ENCODE measurements at regions not wholly inside any gene's neighbourhood (a gene's known extent, or its start where the extent isn't known, plus 50 kb on each side); places are given as distances from the start of the nearest gene placed in this dataset.

DNA sequence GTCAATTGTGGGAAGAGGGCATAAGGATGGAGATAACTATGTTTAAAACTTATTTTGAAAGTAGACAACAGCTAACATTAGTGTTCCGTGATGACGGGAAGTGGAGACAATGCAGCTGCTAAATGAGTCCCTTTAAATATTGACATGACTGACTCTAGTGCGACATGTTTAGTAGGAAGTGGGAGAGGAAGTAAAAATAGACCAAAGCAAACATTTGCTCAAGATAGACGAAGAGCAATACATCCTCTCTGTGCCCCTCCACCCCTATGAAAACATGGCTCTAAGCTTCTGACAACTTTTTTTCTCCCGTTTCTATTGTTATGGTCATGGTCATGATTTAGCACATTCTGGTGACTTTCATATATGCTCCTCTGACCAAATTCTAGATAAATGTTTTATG, 60.0 kb upstream of the HMCN1 start (continued):
- TF ChIP-seq ZNF326 (CRISPR knock-in tag; IDR thresholded peaks at IDR 0.05; ENCODE audit: borderline replicate concordance), result no peak
- TF ChIP-seq, protein P1, sequence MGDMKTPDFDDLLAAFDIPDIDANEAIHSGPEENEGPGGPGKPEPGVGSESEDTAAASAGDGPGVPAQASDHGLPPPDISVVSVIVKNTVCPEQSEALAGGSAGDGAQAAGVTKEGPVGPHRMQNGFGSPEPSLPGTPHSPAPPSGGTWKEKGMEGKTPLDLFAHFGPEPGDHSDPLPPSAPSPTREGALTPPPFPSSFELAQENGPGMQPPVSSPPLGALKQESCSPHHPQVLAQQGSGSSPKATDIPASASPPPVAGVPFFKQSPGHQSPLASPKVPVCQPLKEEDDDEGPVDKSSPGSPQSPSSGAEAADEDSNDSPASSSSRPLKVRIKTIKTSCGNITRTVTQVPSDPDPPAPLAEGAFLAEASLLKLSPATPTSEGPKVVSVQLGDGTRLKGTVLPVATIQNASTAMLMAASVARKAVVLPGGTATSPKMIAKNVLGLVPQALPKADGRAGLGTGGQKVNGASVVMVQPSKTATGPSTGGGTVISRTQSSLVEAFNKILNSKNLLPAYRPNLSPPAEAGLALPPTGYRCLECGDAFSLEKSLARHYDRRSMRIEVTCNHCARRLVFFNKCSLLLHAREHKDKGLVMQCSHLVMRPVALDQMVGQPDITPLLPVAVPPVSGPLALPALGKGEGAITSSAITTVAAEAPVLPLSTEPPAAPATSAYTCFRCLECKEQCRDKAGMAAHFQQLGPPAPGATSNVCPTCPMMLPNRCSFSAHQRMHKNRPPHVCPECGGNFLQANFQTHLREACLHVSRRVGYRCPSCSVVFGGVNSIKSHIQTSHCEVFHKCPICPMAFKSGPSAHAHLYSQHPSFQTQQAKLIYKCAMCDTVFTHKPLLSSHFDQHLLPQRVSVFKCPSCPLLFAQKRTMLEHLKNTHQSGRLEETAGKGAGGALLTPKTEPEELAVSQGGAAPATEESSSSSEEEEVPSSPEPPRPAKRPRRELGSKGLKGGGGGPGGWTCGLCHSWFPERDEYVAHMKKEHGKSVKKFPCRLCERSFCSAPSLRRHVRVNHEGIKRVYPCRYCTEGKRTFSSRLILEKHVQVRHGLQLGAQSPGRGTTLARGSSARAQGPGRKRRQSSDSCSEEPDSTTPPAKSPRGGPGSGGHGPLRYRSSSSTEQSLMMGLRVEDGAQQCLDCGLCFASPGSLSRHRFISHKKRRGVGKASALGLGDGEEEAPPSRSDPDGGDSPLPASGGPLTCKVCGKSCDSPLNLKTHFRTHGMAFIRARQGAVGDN (CRISPR knock-in tag; IDR thresholded peaks at IDR 0.05), result no peak
- no peak for TF ChIP-seq ZNF337 (CRISPR knock-in tag; IDR thresholded peaks at IDR 0.05; ENCODE audit: borderline replicate concordance, low read depth)
- peak; percentile 92; the same call in 1 of the 2 replicates for TF ChIP-seq ETV6 (CRISPR knock-in tag; conservative IDR thresholded peaks at IDR 0.05)

DNA sequence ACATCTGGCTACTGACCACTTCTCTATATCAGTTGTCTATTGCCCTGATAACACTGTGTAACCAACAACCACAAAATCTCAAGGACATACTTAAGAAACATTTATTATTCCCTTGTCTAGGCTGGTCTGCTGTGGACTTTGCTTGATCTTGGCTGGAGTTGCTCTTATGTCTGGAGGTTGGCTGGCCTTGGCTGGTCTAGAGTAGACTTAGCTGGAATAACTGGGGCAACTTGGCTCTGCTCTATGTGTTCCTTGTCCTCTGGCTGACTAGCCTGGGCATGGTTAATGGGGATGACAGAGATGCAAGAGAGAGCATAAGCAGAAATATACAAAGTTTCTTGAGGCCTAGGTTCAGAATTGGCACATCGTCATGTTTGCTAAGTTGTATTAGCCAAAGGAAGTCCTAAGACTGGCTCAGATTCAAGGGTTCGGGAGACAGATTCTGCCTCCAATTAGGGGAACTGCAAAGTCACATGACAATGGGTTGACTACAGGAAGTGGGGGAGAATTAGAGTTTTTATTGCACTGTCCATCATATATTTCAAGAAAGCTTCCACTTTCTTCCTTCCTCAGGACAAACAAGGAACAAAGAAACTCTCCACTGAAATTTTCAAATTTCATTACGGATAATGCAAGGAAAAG, 61.4 kb upstream of the HMCN1 start:
- 73% methylated on average over 3 of the region's 3 CpGs for WGBS (ENCODE audit: low lambda C conversion rate)
- no peak for TF ChIP-seq KLF12 (CRISPR knock-in tag; IDR thresholded peaks at IDR 0.05; ENCODE audit: borderline replicate concordance)
- no peak for TF ChIP-seq ZNF354B (CRISPR knock-in tag; IDR thresholded peaks at IDR 0.05)
- TF ChIP-seq ZNF251 (CRISPR knock-in tag; IDR thresholded peaks at IDR 0.05), result no peak
- TF ChIP-seq, protein P2, sequence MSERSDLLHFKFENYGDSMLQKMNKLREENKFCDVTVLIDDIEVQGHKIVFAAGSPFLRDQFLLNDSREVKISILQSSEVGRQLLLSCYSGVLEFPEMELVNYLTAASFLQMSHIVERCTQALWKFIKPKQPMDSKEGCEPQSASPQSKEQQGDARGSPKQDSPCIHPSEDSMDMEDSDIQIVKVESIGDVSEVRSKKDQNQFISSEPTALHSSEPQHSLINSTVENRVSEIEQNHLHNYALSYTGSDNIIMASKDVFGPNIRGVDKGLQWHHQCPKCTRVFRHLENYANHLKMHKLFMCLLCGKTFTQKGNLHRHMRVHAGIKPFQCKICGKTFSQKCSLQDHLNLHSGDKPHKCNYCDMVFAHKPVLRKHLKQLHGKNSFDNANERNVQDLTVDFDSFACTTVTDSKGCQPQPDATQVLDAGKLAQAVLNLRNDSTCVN (CRISPR knock-in tag; IDR thresholded peaks at IDR 0.05; ENCODE audit: borderline replicate concordance), result no peak
- TF ChIP-seq, protein P3, sequence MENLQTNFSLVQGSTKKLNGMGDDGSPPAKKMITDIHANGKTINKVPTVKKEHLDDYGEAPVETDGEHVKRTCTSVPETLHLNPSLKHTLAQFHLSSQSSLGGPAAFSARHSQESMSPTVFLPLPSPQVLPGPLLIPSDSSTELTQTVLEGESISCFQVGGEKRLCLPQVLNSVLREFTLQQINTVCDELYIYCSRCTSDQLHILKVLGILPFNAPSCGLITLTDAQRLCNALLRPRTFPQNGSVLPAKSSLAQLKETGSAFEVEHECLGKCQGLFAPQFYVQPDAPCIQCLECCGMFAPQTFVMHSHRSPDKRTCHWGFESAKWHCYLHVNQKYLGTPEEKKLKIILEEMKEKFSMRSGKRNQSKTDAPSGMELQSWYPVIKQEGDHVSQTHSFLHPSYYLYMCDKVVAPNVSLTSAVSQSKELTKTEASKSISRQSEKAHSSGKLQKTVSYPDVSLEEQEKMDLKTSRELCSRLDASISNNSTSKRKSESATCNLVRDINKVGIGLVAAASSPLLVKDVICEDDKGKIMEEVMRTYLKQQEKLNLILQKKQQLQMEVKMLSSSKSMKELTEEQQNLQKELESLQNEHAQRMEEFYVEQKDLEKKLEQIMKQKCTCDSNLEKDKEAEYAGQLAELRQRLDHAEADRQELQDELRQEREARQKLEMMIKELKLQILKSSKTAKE (CRISPR knock-in tag; IDR thresholded peaks at IDR 0.05; ENCODE audit: borderline replicate concordance), result no peak
- TF ChIP-seq, protein P4, sequence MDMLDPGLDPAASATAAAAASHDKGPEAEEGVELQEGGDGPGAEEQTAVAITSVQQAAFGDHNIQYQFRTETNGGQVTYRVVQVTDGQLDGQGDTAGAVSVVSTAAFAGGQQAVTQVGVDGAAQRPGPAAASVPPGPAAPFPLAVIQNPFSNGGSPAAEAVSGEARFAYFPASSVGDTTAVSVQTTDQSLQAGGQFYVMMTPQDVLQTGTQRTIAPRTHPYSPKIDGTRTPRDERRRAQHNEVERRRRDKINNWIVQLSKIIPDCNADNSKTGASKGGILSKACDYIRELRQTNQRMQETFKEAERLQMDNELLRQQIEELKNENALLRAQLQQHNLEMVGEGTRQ (IDR thresholded peaks at IDR 0.05; ENCODE audit: low read depth, low read length), result no peak
- TF ChIP-seq, protein P4 (CRISPR knock-in tag; IDR thresholded peaks at IDR 0.05; ENCODE audit: borderline replicate concordance), result no peak
- TF ChIP-seq KDM2A (CRISPR knock-in tag; IDR thresholded peaks at IDR 0.05; ENCODE audit: borderline replicate concordance, low read depth), result no peak
- TF ChIP-seq SSRP1 (CRISPR knock-in tag; IDR thresholded peaks at IDR 0.05), result no peak

More for the DNA sequence above, 61.4 kb upstream of the HMCN1 start:
- Histone ChIP-seq H3K9me3 (ENCODE audit: low read length) (no peaks in the 10 kb centered on the region), H3K36me3 (replicated peaks in 1 of 2; ENCODE audit: control insufficient read depth in 1 of 2, insufficient read depth in 2 of 2, low read length in 2 of 2) (no peaks in the 10 kb centered on the region), H3K4me1 (ENCODE audit: insufficient read depth, low read length) (peaks cover 31% of the 10 kb centered on the region), H4K20me1 (ENCODE audit: insufficient read depth, low read length) (no peaks in the 10 kb centered on the region), H3K4me2 (ENCODE audit: low read depth, low read length) (no peak overlapping the region), H3K9ac (ENCODE audit: insufficient read depth, low read depth, low read length) (no peak overlapping the region), H3K27ac (ENCODE audit: extremely low read length, insufficient read depth, low read length) (no peak overlapping the region), H2AFZ (ENCODE audit: low read length) (no peak overlapping the region), H3K79me2 (ENCODE audit: insufficient read depth, low read length) (no peaks in the 10 kb centered on the region), H3K4me3 (replicated peaks in 1 of 3; ENCODE audit: insufficient read depth in 1 of 3, low read depth in 2 of 3, low read length in 3 of 3) (no peak overlapping the region), H3K27me3 (ENCODE audit: control insufficient read depth in 1 of 2, insufficient read depth in 2 of 2, low read length in 2 of 2) (peaks cover 1 to 31% of the 10 kb centered on the region in 2 experiments; a peak in 4 of 5 replicates)
- no TSS peak for BruUV-seq (replicated peaks)
- FAIRE-seq (no peak), DNase-seq (ENCODE audit: low spot score) (no peak), ATAC-seq (no peak)
- CTCF ChIA-PET (ENCODE audit: low intra/inter-chr PET ratio, low total read pairs), result no interaction called here
- intact Hi-C loops (cut with micrococcal nuclease; ENCODE audit: unreplicated experiment), result no loop called here
- POLR2A ChIA-PET, result no interaction called here
- in situ Hi-C loops (cut with HindIII; ENCODE audit: extremely low pct_ligation_motif_present, low pct_unique_long_range_greater_than_20kb), result no loop called here
